NCI-H2196 treated with DMSO at 0.1 percent for 48 hours (cell line): ENCODE measurements at regions not wholly inside any gene's neighbourhood (a gene's known extent, or its start where the extent isn't known, plus 50 kb on each side); places are given as distances from the start of the nearest gene placed in this dataset.

Experiments
- DNase-seq: peaks from one replicate; lab custom pipeline; 2025; ENCODE audit not compliant: unreplicated experiment; lab: John Stamatoyannopoulos, UW

GRCh38 chr2:240336820-240337427 is 98.5 kb upstream of the GPC1 start:
- no peak for DNase-seq

- DNase-seq: no peak
These were observed 97.2 kb upstream of the GPC1 start for GRCh38 chr2:240338274-240338673.

DNA sequence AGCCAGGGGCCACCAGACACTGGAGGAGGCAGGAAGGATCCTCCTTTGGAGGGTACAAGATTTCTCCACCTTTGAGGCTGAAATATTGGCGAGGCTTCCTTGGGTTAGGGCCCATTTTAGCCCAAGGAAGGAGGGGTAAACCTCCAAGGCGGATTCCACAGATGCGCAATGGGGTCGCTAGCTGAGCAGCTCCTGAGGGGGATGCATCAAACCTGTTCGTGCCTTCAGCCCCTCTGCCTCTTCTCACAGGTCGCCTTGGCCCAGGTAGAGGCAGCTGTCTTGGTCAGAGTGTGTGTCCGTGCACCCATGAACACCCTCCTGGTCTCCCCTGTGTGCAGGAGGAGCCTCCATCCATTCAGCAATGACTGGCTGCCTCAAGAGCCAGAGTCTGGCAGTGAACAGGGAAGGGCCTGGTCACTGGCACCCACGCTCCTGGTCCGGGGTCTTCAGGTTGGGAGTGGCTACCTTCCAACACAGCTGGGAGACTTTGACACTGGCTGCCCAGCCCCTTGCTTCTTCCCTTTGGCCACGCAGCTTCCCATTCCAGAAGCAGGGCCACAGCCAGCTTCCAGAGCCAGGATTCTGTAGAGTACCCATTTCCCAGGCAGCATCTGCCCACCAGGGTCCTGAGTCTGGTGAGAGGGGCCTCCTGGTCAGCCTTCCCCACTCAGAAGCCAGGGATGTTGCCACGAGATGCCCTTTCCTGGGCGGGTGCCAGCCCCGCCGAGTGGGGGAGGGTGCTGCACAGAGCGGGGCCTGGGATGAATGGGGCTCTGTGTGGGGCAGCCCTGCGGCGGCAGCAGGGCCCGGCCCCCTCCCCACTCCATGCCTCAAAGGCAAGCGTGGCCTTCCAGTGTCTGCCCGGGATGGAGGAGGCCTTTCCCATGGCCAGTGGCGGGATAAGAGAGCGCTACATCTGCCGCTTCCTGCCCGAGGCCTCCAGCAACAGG is 95.8 kb upstream of the GPC1 start:
- DNase-seq: no peak

DNA sequence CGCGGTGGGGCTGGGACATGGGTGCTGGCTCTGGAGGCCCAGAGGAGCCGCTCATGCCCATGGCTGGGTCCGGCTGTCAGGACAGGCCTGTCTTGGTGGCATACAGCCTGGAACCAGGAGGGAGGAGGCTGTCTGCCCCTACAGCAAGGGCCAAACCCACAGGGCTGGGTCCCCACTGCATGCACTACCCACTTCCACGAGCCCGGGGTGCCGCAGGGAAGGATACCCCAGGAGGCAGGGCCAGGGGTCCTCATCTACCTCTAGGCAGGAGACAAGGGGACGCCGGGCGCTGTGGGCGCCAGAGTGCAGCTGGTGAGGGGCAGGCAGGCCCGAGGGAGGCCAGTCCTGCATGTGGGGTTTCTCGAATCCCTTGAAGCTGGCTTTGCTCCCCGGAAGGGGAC is 95.1 kb upstream of the GPC1 start:
- no peak for DNase-seq

GRCh38 chr2:240341064-240341463 is 94.4 kb upstream of the GPC1 start:
- DNase-seq: no peak

- DNase-seq: no peak
These were observed 91.9 kb upstream of the GPC1 start for GRCh38 chr2:240343548-240343947.

DNA sequence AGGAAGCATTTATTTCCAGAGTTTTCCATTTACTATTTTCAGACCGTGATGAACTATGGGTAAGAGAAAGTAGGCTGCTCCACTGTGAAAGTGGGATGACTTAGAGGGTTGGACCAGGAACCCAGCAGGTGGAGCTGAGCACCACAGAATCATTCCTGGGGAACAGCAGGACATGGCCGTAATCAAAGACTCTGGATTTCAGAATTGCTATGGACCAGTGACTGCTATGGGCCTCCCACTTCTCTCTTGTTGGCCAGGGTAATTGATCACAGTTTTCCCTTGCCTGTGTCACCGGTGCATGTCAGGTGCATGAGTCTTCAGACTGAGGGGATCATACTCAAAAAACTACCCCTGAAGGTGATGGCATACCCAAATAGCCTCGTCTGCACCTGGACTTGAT is 90.6 kb upstream of the GPC1 start:
- no peak for DNase-seq

GRCh38 chr2:240346015-240346752 is 89.3 kb upstream of the GPC1 start:
- DNase-seq: no peak

DNA sequence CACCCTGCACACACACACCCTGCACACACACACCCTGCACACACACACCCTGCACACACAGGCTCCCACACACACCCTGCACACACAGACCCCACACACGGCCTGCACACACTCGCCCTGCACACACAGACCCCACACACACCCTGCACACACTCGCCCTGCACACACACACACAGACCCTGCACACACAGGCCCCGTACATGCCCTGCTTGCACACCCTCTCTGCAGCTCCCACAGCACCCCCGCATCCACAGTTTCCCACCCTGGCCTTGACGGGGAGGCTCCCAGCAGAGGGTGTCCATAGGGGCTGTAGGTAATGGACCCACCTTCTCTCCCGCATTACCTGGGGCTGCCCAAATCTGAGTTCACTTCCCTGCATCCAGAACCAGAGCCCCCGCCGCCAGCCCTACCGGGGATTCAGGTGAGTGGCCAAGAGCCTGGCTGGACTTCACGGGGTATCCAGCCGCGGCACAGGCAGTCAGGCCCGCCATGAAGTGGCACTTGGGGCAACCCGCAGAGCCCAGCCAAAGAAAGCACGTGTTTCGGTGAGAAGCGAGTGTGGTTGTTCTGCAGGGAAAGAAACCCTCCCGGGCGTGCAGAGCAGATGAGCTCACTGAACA is 88.6 kb upstream of the GPC1 start:
- no peak for DNase-seq

DNA sequence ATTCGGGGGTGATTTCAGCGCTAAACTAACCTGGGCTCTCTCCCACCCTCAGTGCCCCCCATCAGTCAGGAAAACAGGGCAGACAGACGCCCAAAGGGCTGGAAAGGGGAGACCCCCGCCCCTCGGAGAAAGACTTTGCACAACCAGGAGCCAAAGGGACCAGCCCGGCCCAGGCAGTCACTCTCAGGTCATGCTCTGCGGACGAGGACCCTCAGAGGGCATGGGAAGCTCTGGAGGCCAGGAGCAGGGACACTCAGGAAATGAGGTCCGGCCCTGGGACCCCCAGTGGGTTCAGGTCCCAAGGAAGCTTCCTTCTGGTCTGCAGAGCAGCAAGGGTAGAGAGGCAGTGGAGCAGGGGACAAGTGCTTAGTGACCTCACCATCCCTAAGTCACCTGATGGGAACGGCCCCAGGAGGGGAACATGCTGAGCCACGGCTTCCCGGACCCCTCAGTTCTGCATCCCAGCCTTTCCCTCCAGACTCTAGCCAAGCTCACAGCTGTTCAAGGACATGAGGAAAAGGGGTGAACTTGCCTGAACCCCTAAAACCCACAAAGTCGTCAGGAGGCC is 88.0 kb upstream of the GPC1 start:
- no peak for DNase-seq

DNA sequence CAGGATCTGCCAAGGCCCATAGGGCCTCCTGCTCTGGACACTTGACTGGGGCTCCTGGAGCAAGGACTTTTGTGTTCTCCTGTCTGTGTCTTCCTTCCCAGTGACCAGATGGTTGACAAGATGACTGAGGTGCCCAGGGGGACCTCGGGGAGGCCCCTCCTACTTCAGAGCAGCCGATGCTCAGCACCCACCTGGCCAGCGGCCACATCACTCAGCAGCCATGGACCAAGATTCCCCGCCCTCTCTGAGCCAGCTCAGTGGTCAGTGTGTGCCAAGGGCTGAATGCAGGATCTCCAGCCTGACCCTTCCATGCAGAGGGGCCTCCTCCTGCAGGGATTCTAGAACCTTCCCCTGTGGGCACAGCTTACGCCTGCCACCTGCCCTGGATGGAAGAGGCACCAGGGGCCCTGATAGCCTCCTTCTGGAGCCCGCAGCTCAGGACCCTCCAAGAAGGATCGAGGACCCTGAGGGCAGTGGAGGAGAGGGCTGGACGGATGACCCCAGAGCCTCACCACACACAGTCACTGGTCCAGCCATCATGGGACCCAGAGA is 87.4 kb upstream of the GPC1 start:
- DNase-seq: no peak

- peak; percentile 27 for DNase-seq
These were observed 86.9 kb upstream of the GPC1 start for GRCh38 chr2:240348522-240348921.

DNA sequence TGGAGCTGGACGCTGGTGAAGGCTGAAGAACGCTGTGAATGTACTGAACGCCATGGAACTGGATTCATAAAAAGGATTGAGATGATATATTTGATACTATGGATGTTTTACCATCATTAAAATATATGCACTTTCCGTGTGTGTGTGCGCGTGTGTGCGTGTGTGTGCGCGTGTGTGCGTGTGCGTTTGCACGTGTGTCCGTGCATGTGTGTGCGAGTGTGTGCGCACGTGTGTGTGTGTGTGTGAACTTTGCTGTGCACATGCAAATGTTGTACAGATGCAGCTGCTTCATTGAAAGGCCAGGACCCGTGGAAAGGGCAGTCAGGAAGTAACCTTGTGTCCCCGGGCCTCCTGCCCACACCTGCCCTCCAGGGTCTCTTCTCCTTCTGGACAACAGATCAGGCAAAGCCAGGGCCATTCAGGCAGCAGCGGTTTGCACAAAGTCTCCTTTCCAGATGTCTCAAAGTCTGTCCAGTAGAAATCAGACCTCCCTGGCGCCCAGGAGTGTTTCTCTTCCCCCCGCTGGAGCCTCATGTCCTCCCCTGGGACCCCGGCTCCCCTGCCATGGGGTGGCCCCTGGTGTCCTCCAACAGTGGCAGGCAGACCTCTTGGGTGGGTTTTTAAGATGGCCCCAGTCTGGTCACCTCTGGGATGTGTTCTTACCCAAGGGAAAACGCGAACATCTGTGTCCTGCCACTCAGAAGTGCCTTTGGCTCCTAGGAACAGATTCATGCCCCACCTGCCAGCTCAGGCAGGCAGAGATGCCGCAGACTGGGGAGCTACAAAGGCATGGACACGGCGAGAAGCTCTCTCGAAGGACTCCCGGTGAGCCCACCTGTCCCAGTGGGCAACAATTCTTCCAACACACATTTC is 86.1 kb upstream of the GPC1 start:
- no peak for DNase-seq

DNA sequence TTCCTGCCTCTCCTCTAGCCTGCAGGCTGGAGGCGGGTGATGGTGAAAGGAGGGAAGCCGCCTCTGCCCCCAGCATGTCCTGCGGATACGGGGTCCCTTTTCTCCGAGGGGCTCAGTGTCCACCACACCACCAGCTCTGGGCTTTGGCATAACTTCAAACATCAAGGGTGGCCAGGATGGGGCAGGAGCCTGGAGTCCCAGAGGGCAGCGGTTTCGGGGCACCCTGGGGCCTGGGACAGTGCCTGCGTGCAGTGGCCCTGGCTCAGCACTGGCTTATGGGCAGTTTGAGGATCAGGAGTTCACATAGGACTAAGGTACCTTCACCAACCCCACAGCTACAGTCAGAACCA is 85.5 kb upstream of the GPC1 start:
- DNase-seq: no peak

- no peak for DNase-seq
These were observed 84.8 kb upstream of the GPC1 start for GRCh38 chr2:240350696-240351087.

DNA sequence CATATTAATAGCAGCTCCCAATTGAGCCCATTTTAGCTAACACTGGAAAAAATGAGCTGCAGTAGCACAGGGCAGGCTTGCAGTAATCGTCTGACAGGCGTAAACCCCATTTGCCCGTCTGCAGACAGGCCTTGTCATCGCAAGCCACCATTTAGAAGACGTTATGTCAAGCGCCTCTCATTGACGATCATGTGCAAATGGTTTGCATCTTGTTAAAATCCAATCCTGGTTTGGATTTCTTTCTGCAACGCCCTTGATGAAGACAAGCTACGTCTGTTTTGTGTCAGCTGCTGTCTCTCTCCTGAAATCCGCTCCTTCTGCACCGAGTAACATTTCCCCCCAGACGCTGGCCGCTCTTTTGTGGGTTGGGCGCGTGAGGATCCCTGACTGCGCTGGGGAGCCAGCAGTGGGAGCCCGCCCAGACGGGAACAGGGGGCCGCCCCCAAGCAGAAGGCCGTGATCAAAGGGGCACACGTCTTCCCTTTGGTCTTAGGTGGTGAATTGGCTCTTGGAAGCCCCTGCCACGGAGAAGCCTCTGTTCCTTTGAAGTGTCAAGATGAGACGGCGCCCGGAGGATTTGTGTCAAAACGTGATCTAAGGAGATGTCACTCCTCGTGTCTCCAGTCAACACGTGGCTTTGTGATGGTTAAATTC is 84.2 kb upstream of the GPC1 start:
- DNase-seq: no peak

DNA sequence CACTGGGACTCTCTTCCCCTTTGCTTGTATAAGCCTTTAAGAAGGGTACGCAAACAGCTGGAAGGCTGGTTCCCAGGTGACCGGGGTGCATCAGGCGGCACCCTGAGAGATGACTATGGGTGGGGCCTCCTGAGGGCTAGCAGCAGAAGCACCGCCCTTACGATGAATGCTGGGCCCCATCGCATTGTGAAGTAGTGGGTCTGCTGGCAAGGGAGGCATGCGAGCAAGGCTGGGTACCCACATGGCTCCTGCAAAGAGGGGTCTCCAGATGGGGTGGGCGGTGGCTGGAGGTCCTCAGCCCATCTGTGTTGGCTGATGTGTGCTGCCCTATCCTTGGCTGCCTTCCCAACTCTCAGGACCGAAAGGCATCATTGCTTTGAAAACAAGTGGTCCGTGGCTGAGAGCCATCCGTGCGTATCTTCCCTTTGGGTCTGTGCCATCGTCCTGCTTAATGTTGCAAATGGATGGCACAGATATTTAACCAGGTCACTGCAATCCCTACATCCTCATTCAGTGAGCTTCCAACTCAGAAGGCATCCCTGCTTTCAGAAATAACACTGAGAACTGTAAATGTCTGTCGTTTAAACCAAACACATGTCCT is 83.5 kb upstream of the GPC1 start:
- DNase-seq: no peak

GRCh38 chr2:240353086-240353798 is 82.2 kb upstream of the GPC1 start:
- DNase-seq: no peak
